ENCODE measurements at regions not wholly inside any gene's neighbourhood (a gene's known extent, or its start where the extent isn't known, plus 50 kb on each side); places are given as distances from the start of the nearest gene placed in this dataset.
"Not testable (repeated sequence)": the region's sequence is repeated elsewhere in the genome, so short reads cannot be mapped to it uniquely, and the experiment has no call there.

DNA sequence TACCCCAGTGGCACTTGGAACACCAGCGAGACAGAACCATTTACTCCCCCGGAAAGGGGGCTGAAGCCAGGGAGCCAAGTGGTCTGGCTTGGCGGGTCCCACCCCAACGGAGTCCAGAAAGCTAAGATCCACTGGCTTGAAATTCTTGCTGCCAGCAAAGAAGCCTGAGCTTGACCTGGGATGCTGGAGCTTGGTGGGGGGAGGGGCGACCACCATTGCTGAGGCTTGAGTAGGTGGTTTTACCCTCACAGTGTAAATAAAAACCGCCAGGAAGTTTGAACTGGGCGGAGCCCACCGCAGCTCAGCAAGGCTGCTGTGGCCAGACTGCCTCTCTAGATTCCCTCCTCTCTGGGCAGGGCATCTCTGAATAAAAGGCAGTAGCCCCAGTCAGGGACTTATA is 62.8 kb downstream of the RPS24 start:
- not testable (repeated sequence) for H3K4me3 ChIP-seq (replicated peaks in 1 of 4; ENCODE audit: control extremely low read depth in 1 of 4, insufficient read depth in 1 of 4, low read depth in 3 of 4, low read length in 4 of 4); H3K4me1 ChIP-seq (ENCODE audit: control insufficient read depth, extremely low read depth, insufficient read depth, low read length); H3K27me3 ChIP-seq (ENCODE audit: control insufficient read depth, insufficient read depth, low read length); H3K27ac ChIP-seq (ENCODE audit: insufficient read depth, low read length); H3K79me2 ChIP-seq (ENCODE audit: control insufficient read depth, insufficient read depth, low read length); H3K4me2 ChIP-seq (ENCODE audit: extremely low read depth, insufficient read depth, low read length); H3K9me3 ChIP-seq (ENCODE audit: control insufficient read depth, insufficient read depth, low read depth, low read length); DNase-seq (ENCODE audit: low read depth in 2 of 2); H3K9ac ChIP-seq (ENCODE audit: insufficient read depth, low read length); H4K20me1 ChIP-seq (ENCODE audit: control insufficient read depth, extremely low read depth, insufficient read depth, low read length); H3K36me3 ChIP-seq (ENCODE audit: control insufficient read depth, insufficient read depth, low read length); H2AFZ ChIP-seq (ENCODE audit: low read length)

DNA sequence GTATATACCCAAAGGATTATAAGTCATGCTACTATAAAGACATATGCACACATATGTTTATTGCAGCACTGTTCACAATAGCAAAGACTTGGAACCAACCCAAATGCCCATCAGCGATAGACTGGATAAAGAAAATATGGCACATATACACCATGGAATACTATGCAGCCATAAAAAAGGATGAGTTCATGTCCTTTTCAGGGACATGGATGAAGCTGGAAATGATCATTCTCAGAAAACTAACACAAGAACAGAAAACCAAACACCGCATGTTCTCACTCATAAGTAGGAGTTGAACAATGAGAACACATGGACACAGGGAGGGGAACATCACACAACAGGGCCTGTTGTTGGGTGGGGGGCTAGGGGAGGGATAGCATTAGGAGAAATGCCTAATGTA is 68.9 kb downstream of the RPS24 start:
- not testable (repeated sequence) for H3K9me3 ChIP-seq (ENCODE audit: control insufficient read depth, insufficient read depth, low read depth, low read length); H3K27me3 ChIP-seq (ENCODE audit: control insufficient read depth, insufficient read depth, low read length); H2AFZ ChIP-seq (ENCODE audit: low read length); H3K27ac ChIP-seq (ENCODE audit: insufficient read depth, low read length); H3K4me2 ChIP-seq (ENCODE audit: extremely low read depth, insufficient read depth, low read length); H3K79me2 ChIP-seq (ENCODE audit: control insufficient read depth, insufficient read depth, low read length); H3K4me3 ChIP-seq (replicated peaks in 1 of 4; ENCODE audit: control extremely low read depth in 1 of 4, insufficient read depth in 1 of 4, low read depth in 3 of 4, low read length in 4 of 4); H3K9ac ChIP-seq (ENCODE audit: insufficient read depth, low read length); H4K20me1 ChIP-seq (ENCODE audit: control insufficient read depth, extremely low read depth, insufficient read depth, low read length); H3K4me1 ChIP-seq (ENCODE audit: control insufficient read depth, extremely low read depth, insufficient read depth, low read length); DNase-seq (ENCODE audit: low read depth in 2 of 2); H3K36me3 ChIP-seq (ENCODE audit: control insufficient read depth, insufficient read depth, low read length)

DNA sequence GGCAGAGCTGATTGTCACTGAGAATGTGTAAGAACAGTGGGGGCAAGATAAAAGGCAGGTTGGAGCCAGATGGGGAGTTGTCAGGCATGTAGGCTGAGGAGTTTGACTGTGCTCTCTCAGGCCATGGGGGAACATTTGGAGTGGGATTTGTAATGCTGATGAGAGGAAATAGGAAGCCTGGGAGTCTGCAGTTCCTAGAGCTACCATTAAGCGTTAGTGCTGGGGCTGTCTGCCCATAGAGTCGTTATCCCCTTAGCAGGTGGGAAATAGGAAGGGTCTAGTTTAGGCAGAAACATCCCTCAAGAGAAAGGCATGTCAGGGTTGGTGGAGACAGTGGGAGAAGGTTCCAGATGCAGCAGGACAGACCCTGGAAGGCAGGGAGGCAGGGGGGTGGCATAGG is 75.5 kb downstream of the RPS24 start:
- TF ChIP-seq, protein P1, sequence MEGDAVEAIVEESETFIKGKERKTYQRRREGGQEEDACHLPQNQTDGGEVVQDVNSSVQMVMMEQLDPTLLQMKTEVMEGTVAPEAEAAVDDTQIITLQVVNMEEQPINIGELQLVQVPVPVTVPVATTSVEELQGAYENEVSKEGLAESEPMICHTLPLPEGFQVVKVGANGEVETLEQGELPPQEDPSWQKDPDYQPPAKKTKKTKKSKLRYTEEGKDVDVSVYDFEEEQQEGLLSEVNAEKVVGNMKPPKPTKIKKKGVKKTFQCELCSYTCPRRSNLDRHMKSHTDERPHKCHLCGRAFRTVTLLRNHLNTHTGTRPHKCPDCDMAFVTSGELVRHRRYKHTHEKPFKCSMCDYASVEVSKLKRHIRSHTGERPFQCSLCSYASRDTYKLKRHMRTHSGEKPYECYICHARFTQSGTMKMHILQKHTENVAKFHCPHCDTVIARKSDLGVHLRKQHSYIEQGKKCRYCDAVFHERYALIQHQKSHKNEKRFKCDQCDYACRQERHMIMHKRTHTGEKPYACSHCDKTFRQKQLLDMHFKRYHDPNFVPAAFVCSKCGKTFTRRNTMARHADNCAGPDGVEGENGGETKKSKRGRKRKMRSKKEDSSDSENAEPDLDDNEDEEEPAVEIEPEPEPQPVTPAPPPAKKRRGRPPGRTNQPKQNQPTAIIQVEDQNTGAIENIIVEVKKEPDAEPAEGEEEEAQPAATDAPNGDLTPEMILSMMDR (conservative IDR thresholded peaks at IDR 0.05 in 1 of 2, IDR thresholded peaks at IDR 0.05 in 1 of 2; ENCODE audit: low read depth in 1 of 2, low read length in 2 of 2): no peak
- no peak for TF ChIP-seq EZH2 (IDR thresholded peaks at IDR 0.05; ENCODE audit: low read length, missing control alignments)
- DNase-seq (ENCODE audit: low read depth in 2 of 2): no peak
- Histone ChIP-seq H3K36me3 (ENCODE audit: control insufficient read depth, insufficient read depth, low read length) (no peaks in the 10 kb centered on the region), H4K20me1 (ENCODE audit: control insufficient read depth, extremely low read depth, insufficient read depth, low read length) (no peaks in the 10 kb centered on the region), H3K9ac (ENCODE audit: insufficient read depth, low read length) (no peak overlapping the region), H2AFZ (ENCODE audit: low read length) (no peak overlapping the region), H3K4me1 (ENCODE audit: control insufficient read depth, extremely low read depth, insufficient read depth, low read length) (no peaks in the 10 kb centered on the region), H3K4me3 (replicated peaks in 1 of 4; ENCODE audit: control extremely low read depth in 1 of 4, insufficient read depth in 1 of 4, low read depth in 3 of 4, low read length in 4 of 4) (no peak overlapping the region), H3K79me2 (ENCODE audit: control insufficient read depth, insufficient read depth, low read length) (no peaks in the 10 kb centered on the region), H3K27ac (ENCODE audit: insufficient read depth, low read length) (no peak overlapping the region), H3K4me2 (ENCODE audit: extremely low read depth, insufficient read depth, low read length) (no peak overlapping the region), H3K27me3 (ENCODE audit: control insufficient read depth, insufficient read depth, low read length) (peaks cover 8% of the 10 kb centered on the region), H3K9me3 (ENCODE audit: control insufficient read depth, insufficient read depth, low read depth, low read length) (no peaks in the 10 kb centered on the region)

DNA sequence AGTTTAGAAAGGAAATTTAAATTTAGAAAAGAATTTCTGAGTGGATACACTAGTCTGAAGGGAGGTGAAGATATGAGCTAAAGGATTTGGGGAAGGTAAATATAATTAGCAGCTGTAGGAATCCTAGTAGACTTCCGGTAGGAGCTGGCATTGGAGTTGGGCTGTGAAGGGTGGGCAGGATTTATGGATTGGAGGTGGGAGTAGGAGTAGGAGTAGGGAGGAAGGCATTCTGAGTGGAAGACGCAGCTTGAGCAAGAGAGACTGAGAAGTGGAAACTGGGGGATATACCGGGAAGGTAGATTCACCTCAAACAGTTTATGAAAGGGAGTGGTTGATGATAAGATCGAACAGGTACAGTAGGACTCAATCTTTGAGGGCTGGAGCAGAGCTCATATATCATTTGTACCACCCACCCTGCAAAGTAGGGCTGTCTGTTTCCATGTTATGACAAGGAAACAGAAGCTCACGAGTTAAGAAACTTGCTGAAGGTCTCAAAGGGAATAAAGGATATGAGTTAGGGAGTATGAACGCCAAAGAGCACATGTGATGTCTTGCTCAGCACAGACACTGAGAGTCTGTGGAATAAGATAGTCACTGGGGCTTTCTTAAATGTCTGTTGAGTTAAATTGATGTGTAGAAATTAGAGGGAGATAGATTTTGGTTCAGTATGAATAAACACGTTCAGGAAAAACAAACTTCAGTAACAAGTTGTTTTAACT is 81.6 kb downstream of the RPS24 start:
- H3K27ac ChIP-seq (ENCODE audit: insufficient read depth, low read length): no peak overlapping the region
- DNase-seq (ENCODE audit: low read depth in 2 of 2): no peak
- peaks cover 22% of the 10 kb centered on the region for H3K27me3 ChIP-seq (ENCODE audit: control insufficient read depth, insufficient read depth, low read length)
- no peaks in the 10 kb centered on the region for H4K20me1 ChIP-seq (ENCODE audit: control insufficient read depth, extremely low read depth, insufficient read depth, low read length)
- TF ChIP-seq, protein P1 (conservative IDR thresholded peaks at IDR 0.05 in 1 of 2, IDR thresholded peaks at IDR 0.05 in 1 of 2; ENCODE audit: low read depth in 1 of 2, low read length in 2 of 2): no peak
- TF ChIP-seq EZH2 (IDR thresholded peaks at IDR 0.05; ENCODE audit: low read length, missing control alignments): no peak
- no peak overlapping the region for H3K4me3 ChIP-seq (replicated peaks in 1 of 4; ENCODE audit: control extremely low read depth in 1 of 4, insufficient read depth in 1 of 4, low read depth in 3 of 4, low read length in 4 of 4)
- H3K9me3 ChIP-seq (ENCODE audit: control insufficient read depth, insufficient read depth, low read depth, low read length): no peaks in the 10 kb centered on the region
- no peak overlapping the region for H3K9ac ChIP-seq (ENCODE audit: insufficient read depth, low read length)
- no peaks in the 10 kb centered on the region for H3K4me1 ChIP-seq (ENCODE audit: control insufficient read depth, extremely low read depth, insufficient read depth, low read length)
- no peaks in the 10 kb centered on the region for H3K36me3 ChIP-seq (ENCODE audit: control insufficient read depth, insufficient read depth, low read length)
- H3K4me2 ChIP-seq (ENCODE audit: extremely low read depth, insufficient read depth, low read length): no peak overlapping the region
- H3K79me2 ChIP-seq (ENCODE audit: control insufficient read depth, insufficient read depth, low read length): no peaks in the 10 kb centered on the region
- H2AFZ ChIP-seq (ENCODE audit: low read length): no peak overlapping the region
